ENCODE measurements at regions not wholly inside any gene's neighbourhood (a gene's known extent, or its start where the extent isn't known, plus 50 kb on each side); places are given as distances from the start of the nearest gene placed in this dataset.

DNA sequence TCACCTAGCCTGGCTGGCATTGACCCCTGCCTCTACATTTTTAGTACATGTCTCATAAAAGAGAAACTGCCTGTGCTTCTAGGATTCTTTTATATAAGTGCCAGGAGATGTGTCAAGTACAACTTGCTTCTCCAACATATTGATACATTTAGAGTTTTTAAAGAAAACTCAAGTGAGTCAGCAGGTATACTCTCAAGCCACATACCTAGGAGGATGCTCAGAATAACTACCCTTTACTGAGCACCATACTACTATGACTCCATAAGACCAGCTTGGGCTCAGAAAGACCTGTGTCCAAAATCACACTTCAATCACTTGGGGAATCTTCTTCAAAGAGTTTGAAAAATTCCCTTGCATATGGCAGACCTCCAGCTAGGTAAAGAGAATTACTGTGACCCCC is 389.8 kb upstream of the SLC24A2 start:
- H3K9me3 Mint-ChIP-seq: peaks cover 25% of the 10 kb centered on the region
- DNase-seq (ENCODE audit: low spot score) (no peak), ATAC-seq (no peak)
- ChIA-PET POLR2A (interaction anchor here (0.7 kb wide), 1 partner anchor 37 kb away, joined by 3 read pairs; no protein-coding TSS in a partner anchor), CTCF (no interaction called here)
- TF ChIP-seq GTF2I (CRISPR knock-in tag; conservative IDR thresholded peaks at IDR 0.05) (no peak), ZNF416 (CRISPR knock-in tag; IDR thresholded peaks at IDR 0.05) (no peak), JAZF1 (CRISPR knock-in tag; IDR thresholded peaks at IDR 0.05) (no peak), CBFB (CRISPR knock-in tag; IDR thresholded peaks at IDR 0.05; ENCODE audit: low read depth) (no peak), FOXK1 (CRISPR knock-in tag; IDR thresholded peaks at IDR 0.05) (no peak), ZNF396 (CRISPR knock-in tag; IDR thresholded peaks at IDR 0.05; ENCODE audit: borderline replicate concordance) (no peak), NR3C1 (CRISPR knock-in tag; conservative IDR thresholded peaks at IDR 0.05; ENCODE audit: low read depth) (no peak), KAT7 (CRISPR knock-in tag; IDR thresholded peaks at IDR 0.05; ENCODE audit: borderline replicate concordance) (no peak)
- TF ChIP-seq, protein P1, sequence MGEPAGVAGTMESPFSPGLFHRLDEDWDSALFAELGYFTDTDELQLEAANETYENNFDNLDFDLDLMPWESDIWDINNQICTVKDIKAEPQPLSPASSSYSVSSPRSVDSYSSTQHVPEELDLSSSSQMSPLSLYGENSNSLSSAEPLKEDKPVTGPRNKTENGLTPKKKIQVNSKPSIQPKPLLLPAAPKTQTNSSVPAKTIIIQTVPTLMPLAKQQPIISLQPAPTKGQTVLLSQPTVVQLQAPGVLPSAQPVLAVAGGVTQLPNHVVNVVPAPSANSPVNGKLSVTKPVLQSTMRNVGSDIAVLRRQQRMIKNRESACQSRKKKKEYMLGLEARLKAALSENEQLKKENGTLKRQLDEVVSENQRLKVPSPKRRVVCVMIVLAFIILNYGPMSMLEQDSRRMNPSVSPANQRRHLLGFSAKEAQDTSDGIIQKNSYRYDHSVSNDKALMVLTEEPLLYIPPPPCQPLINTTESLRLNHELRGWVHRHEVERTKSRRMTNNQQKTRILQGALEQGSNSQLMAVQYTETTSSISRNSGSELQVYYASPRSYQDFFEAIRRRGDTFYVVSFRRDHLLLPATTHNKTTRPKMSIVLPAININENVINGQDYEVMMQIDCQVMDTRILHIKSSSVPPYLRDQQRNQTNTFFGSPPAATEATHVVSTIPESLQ (CRISPR knock-in tag; IDR thresholded peaks at IDR 0.05): no peak
- TF ChIP-seq, protein P2, sequence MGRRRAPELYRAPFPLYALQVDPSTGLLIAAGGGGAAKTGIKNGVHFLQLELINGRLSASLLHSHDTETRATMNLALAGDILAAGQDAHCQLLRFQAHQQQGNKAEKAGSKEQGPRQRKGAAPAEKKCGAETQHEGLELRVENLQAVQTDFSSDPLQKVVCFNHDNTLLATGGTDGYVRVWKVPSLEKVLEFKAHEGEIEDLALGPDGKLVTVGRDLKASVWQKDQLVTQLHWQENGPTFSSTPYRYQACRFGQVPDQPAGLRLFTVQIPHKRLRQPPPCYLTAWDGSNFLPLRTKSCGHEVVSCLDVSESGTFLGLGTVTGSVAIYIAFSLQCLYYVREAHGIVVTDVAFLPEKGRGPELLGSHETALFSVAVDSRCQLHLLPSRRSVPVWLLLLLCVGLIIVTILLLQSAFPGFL (CRISPR knock-in tag; IDR thresholded peaks at IDR 0.05; ENCODE audit: borderline replicate concordance): no peak
- TF ChIP-seq, protein P3, sequence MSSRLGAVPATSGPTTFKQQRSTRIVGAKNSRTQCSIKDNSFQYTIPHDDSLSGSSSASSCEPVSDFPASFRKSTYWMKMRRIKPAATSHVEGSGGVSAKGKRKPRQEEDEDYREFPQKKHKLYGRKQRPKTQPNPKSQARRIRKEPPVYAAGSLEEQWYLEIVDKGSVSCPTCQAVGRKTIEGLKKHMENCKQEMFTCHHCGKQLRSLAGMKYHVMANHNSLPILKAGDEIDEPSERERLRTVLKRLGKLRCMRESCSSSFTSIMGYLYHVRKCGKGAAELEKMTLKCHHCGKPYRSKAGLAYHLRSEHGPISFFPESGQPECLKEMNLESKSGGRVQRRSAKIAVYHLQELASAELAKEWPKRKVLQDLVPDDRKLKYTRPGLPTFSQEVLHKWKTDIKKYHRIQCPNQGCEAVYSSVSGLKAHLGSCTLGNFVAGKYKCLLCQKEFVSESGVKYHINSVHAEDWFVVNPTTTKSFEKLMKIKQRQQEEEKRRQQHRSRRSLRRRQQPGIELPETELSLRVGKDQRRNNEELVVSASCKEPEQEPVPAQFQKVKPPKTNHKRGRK (CRISPR knock-in tag; IDR thresholded peaks at IDR 0.05; ENCODE audit: borderline replicate concordance): no peak
- 0 out of 2 replicates have a peak, but pooled peaks cover 3% of the 10 kb centered on the region for H3K36me3 Mint-ChIP-seq
- no peaks in the 10 kb centered on the region for H3K4me1 Mint-ChIP-seq
- H3K27me3 Mint-ChIP-seq (ENCODE audit: low read depth): no peaks in the 10 kb centered on the region
- no peak overlapping the region for H3K27ac Mint-ChIP-seq
- H3K4me3 Mint-ChIP-seq: no peak overlapping the region

DNA sequence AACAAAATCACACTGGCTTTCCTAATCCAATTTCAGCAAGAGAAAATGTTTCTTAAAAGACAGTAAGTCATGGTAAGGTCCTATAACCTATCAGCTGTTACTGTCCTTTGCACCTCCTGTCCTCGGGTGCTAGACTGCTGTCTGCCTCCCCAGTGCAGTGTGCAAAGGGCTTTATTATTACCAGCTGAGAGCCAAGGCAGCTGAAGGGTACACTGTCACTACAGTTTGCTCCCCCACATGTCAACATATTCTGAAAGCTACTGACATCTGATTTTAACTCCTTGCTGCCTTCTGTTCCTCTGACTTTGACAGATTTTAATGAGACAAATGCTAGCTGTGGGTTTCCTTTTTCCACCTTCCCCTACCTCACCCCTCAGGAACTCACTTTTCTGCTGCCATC is 389.4 kb upstream of the SLC24A2 start:
- H3K27ac Mint-ChIP-seq: no peak overlapping the region
- CTCF ChIA-PET: no interaction called here

DNA sequence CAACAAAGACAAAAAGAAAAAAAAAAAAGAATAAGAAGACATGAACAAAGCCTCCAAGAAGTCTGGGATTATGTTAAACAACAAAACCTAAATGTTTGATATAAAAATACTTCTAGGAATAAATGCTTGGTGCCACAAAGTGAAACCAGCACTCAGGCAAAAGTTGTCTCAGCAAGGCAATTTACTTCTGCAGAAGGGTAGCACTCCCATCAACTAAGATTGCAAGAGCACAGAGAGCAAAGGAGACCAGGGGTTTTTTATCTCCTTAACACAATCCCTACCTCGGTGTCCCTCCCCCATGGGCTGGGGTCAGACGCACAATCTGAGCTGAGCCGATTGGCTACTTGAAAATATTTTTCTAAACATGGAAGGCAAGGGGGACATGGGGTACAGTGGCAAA is 381.3 kb upstream of the SLC24A2 start:
- Mint-ChIP-seq H3K4me3 (no peak overlapping the region), H3K27ac (no peak overlapping the region), H3K27me3 (ENCODE audit: low read depth) (peaks cover 3% of the 10 kb centered on the region), H3K36me3 (peaks cover 44% of the 10 kb centered on the region), H3K4me1 (no peaks in the 10 kb centered on the region), H3K9me3 (peaks cover 94% of the 10 kb centered on the region)
- ATAC-seq: no peak
- DNase-seq (ENCODE audit: low spot score): no peak
- ChIA-PET CTCF (no interaction called here), POLR2A (no interaction called here)
- TF ChIP-seq CBFB (CRISPR knock-in tag; IDR thresholded peaks at IDR 0.05; ENCODE audit: low read depth) (no peak), NFYB (CRISPR knock-in tag; conservative IDR thresholded peaks at IDR 0.05; ENCODE audit: low read depth) (no peak), SOX15 (CRISPR knock-in tag; IDR thresholded peaks at IDR 0.05) (no peak), ZNF396 (CRISPR knock-in tag; IDR thresholded peaks at IDR 0.05; ENCODE audit: borderline replicate concordance) (no peak), NR3C1 (CRISPR knock-in tag; conservative IDR thresholded peaks at IDR 0.05; ENCODE audit: low read depth) (no peak)
- TF ChIP-seq, protein P4, sequence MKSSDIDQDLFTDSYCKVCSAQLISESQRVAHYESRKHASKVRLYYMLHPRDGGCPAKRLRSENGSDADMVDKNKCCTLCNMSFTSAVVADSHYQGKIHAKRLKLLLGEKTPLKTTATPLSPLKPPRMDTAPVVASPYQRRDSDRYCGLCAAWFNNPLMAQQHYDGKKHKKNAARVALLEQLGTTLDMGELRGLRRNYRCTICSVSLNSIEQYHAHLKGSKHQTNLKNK (CRISPR knock-in tag; IDR thresholded peaks at IDR 0.05): no peak
- TF ChIP-seq, protein P5, sequence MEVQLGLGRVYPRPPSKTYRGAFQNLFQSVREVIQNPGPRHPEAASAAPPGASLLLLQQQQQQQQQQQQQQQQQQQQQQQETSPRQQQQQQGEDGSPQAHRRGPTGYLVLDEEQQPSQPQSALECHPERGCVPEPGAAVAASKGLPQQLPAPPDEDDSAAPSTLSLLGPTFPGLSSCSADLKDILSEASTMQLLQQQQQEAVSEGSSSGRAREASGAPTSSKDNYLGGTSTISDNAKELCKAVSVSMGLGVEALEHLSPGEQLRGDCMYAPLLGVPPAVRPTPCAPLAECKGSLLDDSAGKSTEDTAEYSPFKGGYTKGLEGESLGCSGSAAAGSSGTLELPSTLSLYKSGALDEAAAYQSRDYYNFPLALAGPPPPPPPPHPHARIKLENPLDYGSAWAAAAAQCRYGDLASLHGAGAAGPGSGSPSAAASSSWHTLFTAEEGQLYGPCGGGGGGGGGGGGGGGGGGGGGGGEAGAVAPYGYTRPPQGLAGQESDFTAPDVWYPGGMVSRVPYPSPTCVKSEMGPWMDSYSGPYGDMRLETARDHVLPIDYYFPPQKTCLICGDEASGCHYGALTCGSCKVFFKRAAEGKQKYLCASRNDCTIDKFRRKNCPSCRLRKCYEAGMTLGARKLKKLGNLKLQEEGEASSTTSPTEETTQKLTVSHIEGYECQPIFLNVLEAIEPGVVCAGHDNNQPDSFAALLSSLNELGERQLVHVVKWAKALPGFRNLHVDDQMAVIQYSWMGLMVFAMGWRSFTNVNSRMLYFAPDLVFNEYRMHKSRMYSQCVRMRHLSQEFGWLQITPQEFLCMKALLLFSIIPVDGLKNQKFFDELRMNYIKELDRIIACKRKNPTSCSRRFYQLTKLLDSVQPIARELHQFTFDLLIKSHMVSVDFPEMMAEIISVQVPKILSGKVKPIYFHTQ (CRISPR knock-in tag; IDR thresholded peaks at IDR 0.05): no peak
- TF ChIP-seq, protein P6, sequence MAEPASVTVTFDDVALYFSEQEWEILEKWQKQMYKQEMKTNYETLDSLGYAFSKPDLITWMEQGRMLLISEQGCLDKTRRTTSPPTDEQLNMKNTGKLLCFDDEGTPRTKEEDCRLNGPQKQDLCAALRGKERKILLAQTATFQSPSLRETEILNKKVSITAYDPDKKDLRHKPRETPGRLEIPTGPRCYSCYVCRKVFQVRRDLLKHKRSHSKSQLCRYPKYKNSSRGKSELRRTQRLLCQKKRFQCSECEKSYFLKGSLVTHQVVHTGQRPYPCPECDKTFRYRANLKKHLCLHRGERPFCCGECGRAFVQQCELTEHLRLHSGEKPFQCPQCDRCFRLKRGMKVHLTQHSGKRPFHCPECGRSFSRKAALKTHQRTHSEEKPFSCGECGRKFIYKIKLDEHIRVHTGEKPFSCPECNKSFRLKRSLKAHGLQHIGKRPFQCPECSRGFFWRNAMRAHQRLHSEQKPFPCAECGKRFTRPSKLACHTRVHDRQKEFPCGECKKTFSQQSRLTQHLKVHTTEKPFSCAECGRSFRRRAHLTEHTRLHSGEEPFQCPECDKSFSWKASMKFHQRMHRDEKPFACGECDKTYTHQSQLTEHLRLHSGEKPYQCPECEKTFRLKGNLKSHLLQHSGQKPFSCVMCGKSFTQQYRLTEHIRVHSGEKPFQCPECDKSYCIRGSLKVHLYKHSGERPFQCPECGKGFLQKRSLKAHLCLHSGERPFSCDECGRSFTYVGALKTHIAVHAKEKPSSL (CRISPR knock-in tag; conservative IDR thresholded peaks at IDR 0.05): no peak

More for the DNA sequence above, 389.4 kb upstream of the SLC24A2 start:
- Mint-ChIP-seq H3K9me3 (peaks cover 26% of the 10 kb centered on the region), H3K4me3 (no peak overlapping the region), H3K27me3 (ENCODE audit: low read depth) (no peaks in the 10 kb centered on the region), H3K4me1 (no peaks in the 10 kb centered on the region), H3K36me3 (0 out of 2 replicates have a peak, but pooled peaks cover 3% of the 10 kb centered on the region)
- ATAC-seq: no peak
- DNase-seq (ENCODE audit: low spot score): no peak
- POLR2A ChIA-PET: no interaction called here
- TF ChIP-seq NR3C1 (CRISPR knock-in tag; conservative IDR thresholded peaks at IDR 0.05; ENCODE audit: low read depth) (no peak), ATF1 (CRISPR knock-in tag; IDR thresholded peaks at IDR 0.05) (no peak), KAT7 (CRISPR knock-in tag; IDR thresholded peaks at IDR 0.05; ENCODE audit: borderline replicate concordance) (no peak)
